Testis (tissue), 2 donors: ENCODE measurements at regions not wholly inside any gene's neighbourhood (a gene's known extent, or its start where the extent isn't known, plus 50 kb on each side); places are given as distances from the start of the nearest gene placed in this dataset.

Experiments
- DNase-seq: peaks from one replicate; pipeline ENCODE4 v3.0.0-alpha.2; 2019
- H3K27ac ChIP-seq, 2 donors: fragments of 200-600 bp; sonication (generic); one replicate each; pipeline ENCODE4 v1.5.1; 2019
- H3K27me3 ChIP-seq: fragments of 200-600 bp; sonication (generic); one replicate; pipeline ENCODE4 v1.5.1; 2019
- H3K36me3 ChIP-seq: fragments of 200-600 bp; sonication (generic); one replicate; pipeline ENCODE4 v1.5.1; 2017; ENCODE audit warnings: low read depth; ENCODE audit errors: missing control alignments
- H3K4me1 ChIP-seq: fragments of 200-600 bp; sonication (generic); one replicate; pipeline ENCODE4 v1.5.1; 2019
- H3K4me3 ChIP-seq, 2 donors: fragments of 200-600 bp; sonication (generic); one replicate each; pipeline ENCODE4 v1.5.1; 2017 to 2019
- H3K9me3 ChIP-seq: fragments of 200-600 bp; sonication (generic); one replicate; pipeline ENCODE4 v1.5.1; 2017
- CTCF ChIP-seq, 3 experiments: fragments of 450-650 bp in 2 of 3; fragments of 200-600 bp in 1 of 3; sonication (generic) in 1 of 3; IDR thresholded peaks; one replicate each; pipeline ENCODE4 v1.5.1; 2016 to 2019; ENCODE audit warnings: antibody characterized with exemption in 3 of 3, mild to moderate bottlenecking in 2 of 3, moderate library complexity in 1 of 3
- POLR2A ChIP-seq: fragments of 450-650 bp; IDR thresholded peaks from one replicate; pipeline ENCODE4 v1.6.1; 2017; ENCODE audit warnings: antibody characterized with exemption, mild to moderate bottlenecking, moderate library complexity
- WGBS, 2 donors: methylation state at CpG; one replicate each; pipeline ENCODE4 v1.1.5; 2018; 5-methylcytosine and 5-hydroxymethylcytosine counted together
- intact Hi-C: fragments of 100-400 bp; cut with DNase I; formaldehyde crosslinking; loops from one replicate; pipeline ENCODE4 v1.15.1; 2023; ENCODE audit warnings: low total_unique reads

- Histone ChIP-seq H3K4me1 (no peaks in the 10 kb centered on the region), H3K36me3 (no peaks in the 10 kb centered on the region), H3K27me3 (no peaks in the 10 kb centered on the region), H3K27ac (no peak overlapping the region), H3K9me3 (no peaks in the 10 kb centered on the region), H3K4me3 (no peak overlapping the region)
- no peak for TF ChIP-seq POLR2A
- no peak for TF ChIP-seq CTCF (IDR thresholded peaks at IDR 0.05)
- no peak for DNase-seq
- WGBS, 2 donors, result 94% methylated on average over 9 of the region's 9 CpGs; no CpG with 5 or more reads in 1 of the 2 donors
- intact Hi-C loops, result no loop called here
Observed at GRCh38 chr6:4294636-4295035, 159.3 kb upstream of the ECI2 start.

GRCh38 chr6:4291453-4292403, 156.4 kb upstream of the ECI2 start:
- Histone ChIP-seq H3K4me3 (no peak overlapping the region), H3K36me3 (no peaks in the 10 kb centered on the region), H3K27ac (no peak overlapping the region), H3K27me3 (no peaks in the 10 kb centered on the region), H3K9me3 (no peaks in the 10 kb centered on the region), H3K4me1 (no peaks in the 10 kb centered on the region)
- no peak for DNase-seq
- WGBS, 2 donors, result 74 to 77% methylated on average over 11 of the region's 11 CpGs
- no peak for TF ChIP-seq POLR2A
- TF ChIP-seq CTCF (IDR thresholded peaks at IDR 0.05), result no peak
- intact Hi-C loops, result no loop called here

GRCh38 chr6:4289770-4290320, 154.5 kb upstream of the ECI2 start:
- DNase-seq, result no peak
- H3K4me3 ChIP-seq, result no peak overlapping the region
- H3K9me3 ChIP-seq, result no peaks in the 10 kb centered on the region
- H3K27me3 ChIP-seq, result no peaks in the 10 kb centered on the region
- no peak for TF ChIP-seq CTCF (IDR thresholded peaks at IDR 0.05)
- no peak for TF ChIP-seq POLR2A
- intact Hi-C loops, result no loop called here
- H3K4me1 ChIP-seq, result no peaks in the 10 kb centered on the region
- WGBS, 2 donors, result 94 to 97% methylated on average over 4 of the region's 4 CpGs
- H3K27ac ChIP-seq, result no peak overlapping the region
- no peaks in the 10 kb centered on the region for H3K36me3 ChIP-seq

- no peak overlapping the region for H3K27ac ChIP-seq
- H3K9me3 ChIP-seq, result no peaks in the 10 kb centered on the region
- H3K27me3 ChIP-seq, result no peaks in the 10 kb centered on the region
- intact Hi-C loops, result no loop called here
- 51 to 69% methylated on average over 11 of the region's 11 CpGs for WGBS, 2 donors
- TF ChIP-seq POLR2A, result no peak
- no peak for TF ChIP-seq CTCF (IDR thresholded peaks at IDR 0.05)
- no peaks in the 10 kb centered on the region for H3K36me3 ChIP-seq
- no peak overlapping the region for H3K4me3 ChIP-seq
- DNase-seq, result no peak
- H3K4me1 ChIP-seq, result no peaks in the 10 kb centered on the region
Observed at GRCh38 chr6:4287811-4288244, 152.5 kb upstream of the ECI2 start.
